GM08714 (cell line): ENCODE measurements at regions not wholly inside any gene's neighbourhood (a gene's known extent, or its start where the extent isn't known, plus 50 kb on each side); places are given as distances from the start of the nearest gene placed in this dataset.
"Not testable (repeated sequence)": the region's sequence is repeated elsewhere in the genome, so short reads cannot be mapped to it uniquely, and the experiment has no call there.

Experiments
- H3K4me3 ChIP-seq: fragments of 200-500 bp; sonication (Bioruptor generic); 2 replicates; pipeline ENCODE4 v1.5.1; 2014; ENCODE audit warnings: mild to moderate bottlenecking, low read length, inconsistent platforms
- ZNF274 ChIP-seq: IDR thresholded peaks from 2 replicates; pipeline ENCODE4 v1.6.1; 2012; ENCODE audit warnings: mild to moderate bottlenecking, low read depth, low read length

- TF ChIP-seq ZNF274: no peak
- H3K4me3 ChIP-seq: no peak overlapping the region
Measured at GRCh38 chr14:97143456-97143855, 346.3 kb downstream of the VRK1 start.

- H3K4me3 ChIP-seq: not testable (repeated sequence)
Measured at GRCh38 chr14:97148021-97148420, 350.8 kb downstream of the VRK1 start.

GRCh38 chr14:97149775-97150174, 352.6 kb downstream of the VRK1 start:
- H3K4me3 ChIP-seq: no peak overlapping the region
- no peak for TF ChIP-seq ZNF274

GRCh38 chr14:97153527-97153926, 356.3 kb downstream of the VRK1 start:
- no peak for TF ChIP-seq ZNF274
- no peak overlapping the region for H3K4me3 ChIP-seq

- no peak overlapping the region for H3K4me3 ChIP-seq
- no peak for TF ChIP-seq ZNF274
Measured at GRCh38 chr14:97155320-97155719, 358.1 kb downstream of the VRK1 start.

GRCh38 chr14:97155814-97156213, 358.6 kb downstream of the VRK1 start:
- H3K4me3 ChIP-seq: no peak overlapping the region
- TF ChIP-seq ZNF274: no peak

GRCh38 chr14:97156705-97157104, 359.5 kb downstream of the VRK1 start:
- no peak overlapping the region for H3K4me3 ChIP-seq
- TF ChIP-seq ZNF274: no peak

GRCh38 chr14:97158102-97158501, 360.9 kb downstream of the VRK1 start:
- TF ChIP-seq ZNF274: no peak
- no peak overlapping the region for H3K4me3 ChIP-seq

GRCh38 chr14:97159124-97159523, 361.9 kb downstream of the VRK1 start:
- TF ChIP-seq ZNF274: no peak

GRCh38 chr14:97162621-97163020, 365.4 kb downstream of the VRK1 start:
- H3K4me3 ChIP-seq: no peak overlapping the region
- no peak for TF ChIP-seq ZNF274

More at GRCh38 chr14:97159124-97159523, 361.9 kb downstream of the VRK1 start:
- no peak overlapping the region for H3K4me3 ChIP-seq

- H3K4me3 ChIP-seq: no peak overlapping the region
- TF ChIP-seq ZNF274: no peak
Measured at GRCh38 chr14:97164021-97164420, 366.8 kb downstream of the VRK1 start.

- TF ChIP-seq ZNF274: no peak
- no peak overlapping the region for H3K4me3 ChIP-seq
Measured at GRCh38 chr14:97166497-97166896, 369.3 kb downstream of the VRK1 start.

GRCh38 chr14:97167577-97167976, 370.4 kb downstream of the VRK1 start:
- not testable (repeated sequence) for H3K4me3 ChIP-seq

- no peak overlapping the region for H3K4me3 ChIP-seq
- no peak for TF ChIP-seq ZNF274
Measured at GRCh38 chr14:97172644-97173043, 375.5 kb downstream of the VRK1 start.

GRCh38 chr14:97177016-97177415, 379.8 kb downstream of the VRK1 start:
- TF ChIP-seq ZNF274: no peak
- no peak overlapping the region for H3K4me3 ChIP-seq

- no peak for TF ChIP-seq ZNF274
- H3K4me3 ChIP-seq: no peak overlapping the region
Measured at GRCh38 chr14:97177635-97178034, 380.5 kb downstream of the VRK1 start.

- H3K4me3 ChIP-seq: no peak overlapping the region
- no peak for TF ChIP-seq ZNF274
Measured at GRCh38 chr14:97178781-97179180, 381.6 kb downstream of the VRK1 start.

- TF ChIP-seq ZNF274: no peak
Measured at GRCh38 chr14:97179573-97179972, 382.4 kb downstream of the VRK1 start.

More at GRCh38 chr14:97179573-97179972, 382.4 kb downstream of the VRK1 start:
- no peak overlapping the region for H3K4me3 ChIP-seq
